Keratinocyte (primary cell): ENCODE measurements at regions not wholly inside any gene's neighbourhood (a gene's known extent, or its start where the extent isn't known, plus 50 kb on each side); places are given as distances from the start of the nearest gene placed in this dataset.

Source experiments
- EZH2 ChIP-seq: IDR thresholded peaks from one replicate; pipeline ENCODE4 v1.6.1; 2012; ENCODE audit warnings: inconsistent platforms, mild to moderate bottlenecking, low read length, moderate library complexity
- TF ChIP-seq, protein P1 (sequence below), 3 experiments: IDR thresholded peaks in 1 of 3; conservative IDR thresholded peaks in 1 of 3; optimal IDR thresholded peaks in 1 of 3; 2 replicates in 2 of 3; 3 replicates in 1 of 3; pipeline versions ENCODE3 to v1.5.1; 2011; ENCODE audit warnings: low read length in 3 of 3, mild to moderate bottlenecking in 3 of 3, moderate library complexity in 2 of 3, control low read depth in 1 of 3, inconsistent platforms in 1 of 3; ENCODE audit not compliant: insufficient read depth in 2 of 3; ENCODE audit errors: extremely low read depth in 1 of 3

DNA sequence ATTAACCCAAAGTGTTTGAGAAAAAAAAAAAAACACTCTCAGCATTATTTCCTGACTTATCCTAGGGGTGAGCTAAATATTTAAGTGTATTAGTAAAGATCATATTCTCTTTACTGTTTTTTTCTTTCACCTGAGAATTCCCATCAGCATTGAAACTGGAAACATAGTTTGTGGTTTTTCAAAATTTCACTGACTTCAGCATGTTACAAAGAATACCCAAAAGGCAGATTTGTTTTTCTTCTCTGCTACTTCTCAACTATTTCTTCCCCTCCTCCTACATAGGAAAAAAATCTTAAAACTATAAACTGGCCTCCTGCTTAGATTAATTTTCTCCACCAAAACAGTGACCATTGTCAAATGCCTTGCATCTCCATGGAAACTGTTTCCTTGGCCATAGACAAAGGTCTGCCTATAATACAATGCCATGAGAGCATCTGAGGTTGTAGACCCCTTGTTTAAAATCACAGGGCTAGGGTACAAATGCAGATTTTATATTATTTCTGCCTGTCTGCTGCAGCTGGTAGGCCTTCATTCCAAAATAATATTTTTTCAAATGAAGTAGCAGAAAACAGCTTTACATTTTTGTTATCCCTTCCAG lies 179.7 kb upstream of the GALNT5 start:
- TF ChIP-seq, protein P1, sequence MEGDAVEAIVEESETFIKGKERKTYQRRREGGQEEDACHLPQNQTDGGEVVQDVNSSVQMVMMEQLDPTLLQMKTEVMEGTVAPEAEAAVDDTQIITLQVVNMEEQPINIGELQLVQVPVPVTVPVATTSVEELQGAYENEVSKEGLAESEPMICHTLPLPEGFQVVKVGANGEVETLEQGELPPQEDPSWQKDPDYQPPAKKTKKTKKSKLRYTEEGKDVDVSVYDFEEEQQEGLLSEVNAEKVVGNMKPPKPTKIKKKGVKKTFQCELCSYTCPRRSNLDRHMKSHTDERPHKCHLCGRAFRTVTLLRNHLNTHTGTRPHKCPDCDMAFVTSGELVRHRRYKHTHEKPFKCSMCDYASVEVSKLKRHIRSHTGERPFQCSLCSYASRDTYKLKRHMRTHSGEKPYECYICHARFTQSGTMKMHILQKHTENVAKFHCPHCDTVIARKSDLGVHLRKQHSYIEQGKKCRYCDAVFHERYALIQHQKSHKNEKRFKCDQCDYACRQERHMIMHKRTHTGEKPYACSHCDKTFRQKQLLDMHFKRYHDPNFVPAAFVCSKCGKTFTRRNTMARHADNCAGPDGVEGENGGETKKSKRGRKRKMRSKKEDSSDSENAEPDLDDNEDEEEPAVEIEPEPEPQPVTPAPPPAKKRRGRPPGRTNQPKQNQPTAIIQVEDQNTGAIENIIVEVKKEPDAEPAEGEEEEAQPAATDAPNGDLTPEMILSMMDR (optimal IDR thresholded peaks at IDR 0.05 in 1 of 3, IDR thresholded peaks at IDR 0.05 in 1 of 3, conservative IDR thresholded peaks at IDR 0.05 in 1 of 3; ENCODE audit: extremely low read depth in 1 of 3, insufficient read depth in 2 of 3, low read length in 3 of 3), result no peak
- no peak for TF ChIP-seq EZH2
